Activated CD4-positive, alpha-beta T cell treated with anti-CD3 and anti-CD28 coated beads for 36 hours (primary cell): ENCODE measurements at regions not wholly inside any gene's neighbourhood (a gene's known extent, or its start where the extent isn't known, plus 50 kb on each side); places are given as distances from the start of the nearest gene placed in this dataset.

Experiments
- ATAC-seq: fragments of 200-7000 bp; cut with Tn5 transposase; one replicate; pipeline ENCODE4 v1.10.0; 2021; ENCODE audit warnings: mild to moderate bottlenecking, moderate library complexity
- CTCF ChIA-PET: fragments of 350-600 bp; sonication (Branson Sonifier 250); formaldehyde crosslinking; loops from one replicate; lab custom pipeline; 2021; ENCODE audit warnings: antibody characterized with exemption; lab: Charles Lee
- POLR2A ChIA-PET: fragments of 350-600 bp; sonication (Branson Sonifier 250); formaldehyde crosslinking; loops from one replicate; lab custom pipeline; 2021; ENCODE audit warnings: antibody characterized with exemption, inconsistent platforms; lab: Charles Lee
- DNase-seq: peaks from one replicate; pipeline ENCODE4 v3.0.0-alpha.2; 2020
- H3K27ac Mint-ChIP-seq: one replicate; pipeline ENCODE4 v1.8.0; 2021; ENCODE audit warnings: mixed read lengths
- H3K27me3 Mint-ChIP-seq: one replicate; pipeline ENCODE4 v1.8.0; 2021; ENCODE audit warnings: mixed read lengths
- H3K36me3 Mint-ChIP-seq: one replicate; pipeline ENCODE4 v1.8.0; 2021; ENCODE audit warnings: low read depth, mixed read lengths
- H3K4me1 Mint-ChIP-seq: one replicate; pipeline ENCODE4 v1.8.0; 2021; ENCODE audit warnings: mixed read lengths
- H3K4me3 Mint-ChIP-seq: one replicate; pipeline ENCODE4 v1.8.0; 2021; ENCODE audit warnings: mild to moderate bottlenecking, moderate library complexity, mixed read lengths
- H3K9me3 Mint-ChIP-seq: one replicate; pipeline ENCODE4 v1.8.0; 2021; ENCODE audit warnings: low read depth, mixed read lengths
- intact Hi-C, 2 experiments: fragments of 100-400 bp; cut with DNase I in 1 of 2; cut with micrococcal nuclease in 1 of 2; formaldehyde crosslinking; loops; one replicate each; pipeline versions ENCODE4 v1.14.2 to v1.15.1; 2022 to 2024; cut with DNase I, micrococcal nuclease

GRCh38 chr2:103451283-103451682, 689.5 kb downstream of the TMEM182 start:
- DNase-seq = no peak
- ChIA-PET CTCF (interaction anchor here (0.6 kb wide), 1 partner anchor 101 kb away, joined by 3 read pairs; no protein-coding TSS in a partner anchor), POLR2A (no interaction called here)
- Mint-ChIP-seq H3K9me3 (peaks cover 3% of the 10 kb centered on the region), H3K27ac (no peak overlapping the region), H3K36me3 (no peaks in the 10 kb centered on the region), H3K27me3 (no peaks in the 10 kb centered on the region), H3K4me3 (no peak overlapping the region), H3K4me1 (no peaks in the 10 kb centered on the region)
- no peak for ATAC-seq
- intact Hi-C loops = no loop called here

- POLR2A ChIA-PET = no interaction called here
These were observed 697.5 kb downstream of the TMEM182 start for GRCh38 chr2:103459283-103459682.

GRCh38 chr2:103462101-103462500, 700.3 kb downstream of the TMEM182 start:
- ATAC-seq = no peak
- Mint-ChIP-seq H3K4me1 (no peaks in the 10 kb centered on the region), H3K4me3 (no peak overlapping the region), H3K27ac (no peak overlapping the region), H3K27me3 (no peaks in the 10 kb centered on the region), H3K36me3 (no peaks in the 10 kb centered on the region), H3K9me3 (peaks cover 7% of the 10 kb centered on the region)
- intact Hi-C loops = no loop called here
- DNase-seq = no peak
- ChIA-PET POLR2A (no interaction called here), CTCF (no interaction called here)

More at GRCh38 chr2:103459283-103459682, 697.5 kb downstream of the TMEM182 start:
- H3K27me3 Mint-ChIP-seq = no peaks in the 10 kb centered on the region
- no peaks in the 10 kb centered on the region for H3K4me1 Mint-ChIP-seq
- CTCF ChIA-PET = no interaction called here
- H3K27ac Mint-ChIP-seq = no peak overlapping the region
- intact Hi-C loops = no loop called here
- H3K4me3 Mint-ChIP-seq = no peak overlapping the region
- DNase-seq = no peak
- H3K36me3 Mint-ChIP-seq = no peaks in the 10 kb centered on the region
- H3K9me3 Mint-ChIP-seq = peaks cover 2% of the 10 kb centered on the region
- no peak for ATAC-seq

GRCh38 chr2:103462712-103463111, 700.9 kb downstream of the TMEM182 start:
- no peaks in the 10 kb centered on the region for H3K4me1 Mint-ChIP-seq
- no peak overlapping the region for H3K27ac Mint-ChIP-seq
- no peaks in the 10 kb centered on the region for H3K36me3 Mint-ChIP-seq
- intact Hi-C loops = no loop called here
- POLR2A ChIA-PET = no interaction called here
- no peak overlapping the region for H3K4me3 Mint-ChIP-seq
- ATAC-seq (no peak), DNase-seq (no peak)
- peaks cover 7% of the 10 kb centered on the region for H3K9me3 Mint-ChIP-seq
- no peaks in the 10 kb centered on the region for H3K27me3 Mint-ChIP-seq
- CTCF ChIA-PET = no interaction called here

- intact Hi-C loops = no loop called here
- ATAC-seq (no peak), DNase-seq (no peak)
- no peaks in the 10 kb centered on the region for H3K36me3 Mint-ChIP-seq
- H3K4me1 Mint-ChIP-seq = no peaks in the 10 kb centered on the region
- ChIA-PET POLR2A (no interaction called here), CTCF (no interaction called here)
- no peak overlapping the region for H3K4me3 Mint-ChIP-seq
- no peaks in the 10 kb centered on the region for H3K27me3 Mint-ChIP-seq
- no peak overlapping the region for H3K27ac Mint-ChIP-seq
- peaks cover 13% of the 10 kb centered on the region for H3K9me3 Mint-ChIP-seq
These were observed 703.0 kb downstream of the TMEM182 start for GRCh38 chr2:103464831-103465230.

- no peaks in the 10 kb centered on the region for H3K36me3 Mint-ChIP-seq
- DNase-seq (no peak), ATAC-seq (no peak)
- no peak overlapping the region for H3K4me3 Mint-ChIP-seq
- ChIA-PET CTCF (no interaction called here), POLR2A (no interaction called here)
- intact Hi-C loops = no loop called here
- no peaks in the 10 kb centered on the region for H3K4me1 Mint-ChIP-seq
- H3K27ac Mint-ChIP-seq = no peak overlapping the region
- H3K27me3 Mint-ChIP-seq = no peaks in the 10 kb centered on the region
- peaks cover 14% of the 10 kb centered on the region for H3K9me3 Mint-ChIP-seq
These were observed 708.0 kb downstream of the TMEM182 start for GRCh38 chr2:103469800-103470199.

- H3K9me3 Mint-ChIP-seq = peaks cover 10% of the 10 kb centered on the region
- CTCF ChIA-PET = no interaction called here
- intact Hi-C loops = no loop called here
- POLR2A ChIA-PET = no interaction called here
- DNase-seq (no peak), ATAC-seq (no peak)
- no peak overlapping the region for H3K4me3 Mint-ChIP-seq
- no peaks in the 10 kb centered on the region for H3K27me3 Mint-ChIP-seq
- no peaks in the 10 kb centered on the region for H3K4me1 Mint-ChIP-seq
- H3K36me3 Mint-ChIP-seq = no peaks in the 10 kb centered on the region
- no peak overlapping the region for H3K27ac Mint-ChIP-seq
These were observed 723.1 kb downstream of the TMEM182 start for GRCh38 chr2:103484906-103485305.

GRCh38 chr2:103496850-103497249, 735.0 kb downstream of the TMEM182 start:
- no peaks in the 10 kb centered on the region for H3K27me3 Mint-ChIP-seq
- no peaks in the 10 kb centered on the region for H3K36me3 Mint-ChIP-seq
- intact Hi-C loops = no loop called here
- H3K27ac Mint-ChIP-seq = no peak overlapping the region
- ATAC-seq (no peak), DNase-seq (no peak)
- POLR2A ChIA-PET = no interaction called here
- H3K4me1 Mint-ChIP-seq = no peaks in the 10 kb centered on the region
- H3K9me3 Mint-ChIP-seq = peaks cover 13% of the 10 kb centered on the region
- no peak overlapping the region for H3K4me3 Mint-ChIP-seq
- CTCF ChIA-PET = no interaction called here

GRCh38 chr2:103506812-103507211, 745.0 kb downstream of the TMEM182 start:
- intact Hi-C loops = no loop called here
- DNase-seq (no peak), ATAC-seq (no peak)
- CTCF ChIA-PET = no interaction called here
- H3K4me1 Mint-ChIP-seq = no peaks in the 10 kb centered on the region
- H3K9me3 Mint-ChIP-seq = peaks cover 7% of the 10 kb centered on the region
- POLR2A ChIA-PET = no interaction called here
- no peaks in the 10 kb centered on the region for H3K27me3 Mint-ChIP-seq
- no peak overlapping the region for H3K27ac Mint-ChIP-seq
- H3K4me3 Mint-ChIP-seq = no peak overlapping the region
- no peaks in the 10 kb centered on the region for H3K36me3 Mint-ChIP-seq

GRCh38 chr2:103512442-103512841, 750.6 kb downstream of the TMEM182 start:
- CTCF ChIA-PET = no interaction called here
- no peak overlapping the region for H3K4me3 Mint-ChIP-seq
- H3K27me3 Mint-ChIP-seq = no peaks in the 10 kb centered on the region
- ATAC-seq (no peak), DNase-seq (no peak)
- no peaks in the 10 kb centered on the region for H3K36me3 Mint-ChIP-seq
- H3K27ac Mint-ChIP-seq = no peak overlapping the region
- H3K9me3 Mint-ChIP-seq = peaks cover 12% of the 10 kb centered on the region
- H3K4me1 Mint-ChIP-seq = no peaks in the 10 kb centered on the region
- intact Hi-C loops = no loop called here
- POLR2A ChIA-PET = no interaction called here

- no peaks in the 10 kb centered on the region for H3K36me3 Mint-ChIP-seq
- H3K4me1 Mint-ChIP-seq = no peaks in the 10 kb centered on the region
- no peaks in the 10 kb centered on the region for H3K27me3 Mint-ChIP-seq
- intact Hi-C loops = no loop called here
- ATAC-seq (no peak), DNase-seq (no peak)
- POLR2A ChIA-PET = no interaction called here
- peaks cover 5% of the 10 kb centered on the region for H3K9me3 Mint-ChIP-seq
- no peak overlapping the region for H3K27ac Mint-ChIP-seq
- no peak overlapping the region for H3K4me3 Mint-ChIP-seq
- CTCF ChIA-PET = interaction anchor here (0.7 kb wide), 1 partner anchor 71 kb away, joined by 3 read pairs; no protein-coding TSS in a partner anchor
These were observed 758.7 kb downstream of the TMEM182 start for GRCh38 chr2:103520547-103520946.

- H3K9me3 Mint-ChIP-seq = peaks cover 11% of the 10 kb centered on the region
- ChIA-PET POLR2A (no interaction called here), CTCF (no interaction called here)
- H3K4me1 Mint-ChIP-seq = no peaks in the 10 kb centered on the region
- ATAC-seq (no peak), DNase-seq (no peak)
- H3K4me3 Mint-ChIP-seq = no peak overlapping the region
- no peaks in the 10 kb centered on the region for H3K27me3 Mint-ChIP-seq
- no peaks in the 10 kb centered on the region for H3K36me3 Mint-ChIP-seq
- intact Hi-C loops = no loop called here
- no peak overlapping the region for H3K27ac Mint-ChIP-seq
These were observed 763.9 kb downstream of the TMEM182 start for GRCh38 chr2:103525756-103526155.

- Mint-ChIP-seq H3K27ac (no peak overlapping the region), H3K27me3 (no peaks in the 10 kb centered on the region), H3K4me1 (no peaks in the 10 kb centered on the region), H3K4me3 (no peak overlapping the region), H3K9me3 (peaks cover 11% of the 10 kb centered on the region), H3K36me3 (no peaks in the 10 kb centered on the region)
- no peak for ATAC-seq
- ChIA-PET CTCF (no interaction called here), POLR2A (no interaction called here)
- intact Hi-C loops = no loop called here
- DNase-seq = no peak
These were observed 764.9 kb downstream of the TMEM182 start for GRCh38 chr2:103526757-103527156.
